Stimulated activated CD8-positive, alpha-beta memory T cell treated with anti-CD3 and anti-CD28 coated beads, Interleukin-4, amount 100 ng/mL, for 1 hour (primary cell): ENCODE measurements at regions not wholly inside any gene's neighbourhood (a gene's known extent, or its start where the extent isn't known, plus 50 kb on each side); places are given as distances from the start of the nearest gene placed in this dataset.
"Not testable (repeated sequence)": the region's sequence is repeated elsewhere in the genome, so short reads cannot be mapped to it uniquely, and the experiment has no call there.

ENCODE experiments used
- DNase-seq, 2 donors: peaks; one replicate each; pipeline ENCODE4 v3.0.0-alpha.2; 2020; ENCODE audit warnings: low read depth in 2 of 2, low spot score in 1 of 2

- no peak for DNase-seq
Measured at GRCh38 chr6:102832021-102832420, 1438.5 kb downstream of the GRIK2 start.

- no peak for DNase-seq
Measured at GRCh38 chr6:102820098-102820497, 1426.6 kb downstream of the GRIK2 start.

GRCh38 chr6:102815207-102815606 lies 1421.7 kb downstream of the GRIK2 start:
- DNase-seq = no peak

- DNase-seq = no peak
Measured at GRCh38 chr6:102813489-102814275, 1420.2 kb downstream of the GRIK2 start.

GRCh38 chr6:102812242-102812641 lies 1418.7 kb downstream of the GRIK2 start:
- no peak for DNase-seq

- DNase-seq = not testable (repeated sequence)
Measured at GRCh38 chr6:102808944-102809505, 1415.5 kb downstream of the GRIK2 start.

GRCh38 chr6:102799051-102799450 lies 1405.5 kb downstream of the GRIK2 start:
- no peak for DNase-seq

GRCh38 chr6:102798636-102799035 lies 1405.1 kb downstream of the GRIK2 start:
- DNase-seq = no peak

GRCh38 chr6:102793752-102794151 lies 1400.2 kb downstream of the GRIK2 start:
- DNase-seq = no peak

GRCh38 chr6:102774326-102774725 lies 1380.8 kb downstream of the GRIK2 start:
- no peak for DNase-seq

GRCh38 chr6:102773636-102774035 lies 1380.1 kb downstream of the GRIK2 start:
- no peak for DNase-seq

- no peak for DNase-seq
Measured at GRCh38 chr6:102766963-102767362, 1373.5 kb downstream of the GRIK2 start.

GRCh38 chr6:102764317-102764716 lies 1370.8 kb downstream of the GRIK2 start:
- no peak for DNase-seq

GRCh38 chr6:102763891-102764290 lies 1370.4 kb downstream of the GRIK2 start:
- DNase-seq = no peak

GRCh38 chr6:102761872-102762271 lies 1368.4 kb downstream of the GRIK2 start:
- DNase-seq = no peak

GRCh38 chr6:102759415-102759814 lies 1365.9 kb downstream of the GRIK2 start:
- no peak for DNase-seq

- DNase-seq = not testable (repeated sequence)
Measured at GRCh38 chr6:102758536-102758935, 1365.0 kb downstream of the GRIK2 start.

- no peak for DNase-seq
Measured at GRCh38 chr6:102749210-102749971, 1355.9 kb downstream of the GRIK2 start.

GRCh38 chr6:102746941-102747340 lies 1353.4 kb downstream of the GRIK2 start:
- DNase-seq = no peak

GRCh38 chr6:102742754-102743356 lies 1349.3 kb downstream of the GRIK2 start:
- DNase-seq = no peak

GRCh38 chr6:102742028-102742427 lies 1348.5 kb downstream of the GRIK2 start:
- DNase-seq = no peak

- DNase-seq = no peak
Measured at GRCh38 chr6:102736941-102737368, 1343.4 kb downstream of the GRIK2 start.
